ENCODE measurements at regions not wholly inside any gene's neighbourhood (a gene's known extent, or its start where the extent isn't known, plus 50 kb on each side); places are given as distances from the start of the nearest gene placed in this dataset.

DNA sequence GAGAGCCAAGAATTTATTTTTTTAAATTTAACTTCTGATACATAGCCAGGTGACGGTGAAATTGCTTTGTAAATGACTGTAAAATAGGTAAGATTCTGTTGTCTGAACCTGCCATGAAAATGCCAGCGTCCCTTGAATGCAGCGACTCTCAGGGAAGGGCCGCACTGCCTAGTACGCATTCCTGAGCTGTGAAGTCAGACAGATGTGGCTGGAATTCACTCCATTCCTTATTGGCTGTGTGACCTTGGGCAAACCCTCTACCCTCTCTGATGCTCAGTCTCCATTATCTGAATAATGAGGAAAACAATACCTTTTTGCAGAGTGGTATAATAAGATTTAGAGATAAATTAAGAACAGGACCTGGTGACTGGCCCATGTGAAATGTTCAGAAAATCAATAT, 167.1 kb upstream of the DAB1 start:
- TF ChIP-seq POLR2A (IDR thresholded peaks at IDR 0.05) (no peak), POLR2AphosphoS5 (IDR thresholded peaks at IDR 0.05) (no peak)
- TF ChIP-seq, protein P1, sequence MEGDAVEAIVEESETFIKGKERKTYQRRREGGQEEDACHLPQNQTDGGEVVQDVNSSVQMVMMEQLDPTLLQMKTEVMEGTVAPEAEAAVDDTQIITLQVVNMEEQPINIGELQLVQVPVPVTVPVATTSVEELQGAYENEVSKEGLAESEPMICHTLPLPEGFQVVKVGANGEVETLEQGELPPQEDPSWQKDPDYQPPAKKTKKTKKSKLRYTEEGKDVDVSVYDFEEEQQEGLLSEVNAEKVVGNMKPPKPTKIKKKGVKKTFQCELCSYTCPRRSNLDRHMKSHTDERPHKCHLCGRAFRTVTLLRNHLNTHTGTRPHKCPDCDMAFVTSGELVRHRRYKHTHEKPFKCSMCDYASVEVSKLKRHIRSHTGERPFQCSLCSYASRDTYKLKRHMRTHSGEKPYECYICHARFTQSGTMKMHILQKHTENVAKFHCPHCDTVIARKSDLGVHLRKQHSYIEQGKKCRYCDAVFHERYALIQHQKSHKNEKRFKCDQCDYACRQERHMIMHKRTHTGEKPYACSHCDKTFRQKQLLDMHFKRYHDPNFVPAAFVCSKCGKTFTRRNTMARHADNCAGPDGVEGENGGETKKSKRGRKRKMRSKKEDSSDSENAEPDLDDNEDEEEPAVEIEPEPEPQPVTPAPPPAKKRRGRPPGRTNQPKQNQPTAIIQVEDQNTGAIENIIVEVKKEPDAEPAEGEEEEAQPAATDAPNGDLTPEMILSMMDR (IDR thresholded peaks at IDR 0.05 in 8 of 11, conservative IDR thresholded peaks at IDR 0.05 in 3 of 11), result no peak
- 92 to 96% (median 94%) methylated on average over 5 of the region's 5 CpGs for WGBS, 5 donors
- DNase-seq, result no peak

DNA sequence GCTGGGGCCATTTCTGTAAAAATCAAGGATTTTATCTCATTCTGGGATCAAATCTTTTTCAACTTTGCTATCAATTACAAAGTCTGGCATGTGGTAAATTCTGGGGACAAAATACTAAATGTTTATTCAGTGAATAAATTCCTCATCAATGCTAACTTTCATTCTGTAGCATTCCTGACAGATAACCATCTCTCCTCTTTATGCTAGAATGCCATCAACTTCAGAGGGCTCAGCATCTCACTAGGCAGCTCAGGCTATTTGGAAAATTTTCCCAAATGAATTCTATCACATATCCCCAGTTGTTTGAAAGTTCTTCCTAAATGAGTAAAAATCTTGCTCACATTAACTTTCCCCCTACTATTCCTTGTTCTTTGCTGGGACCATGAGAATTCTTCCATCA, 163.0 kb upstream of the DAB1 start:
- no peak overlapping the region for H3K27ac ChIP-seq
- intact Hi-C loops (cut with DNase I; ENCODE audit: low total_unique reads), result no loop called here
- no peaks in the 10 kb centered on the region for H3K36me3 ChIP-seq
- no peak overlapping the region for H3K4me3 ChIP-seq
- DNase-seq, result no peak
- no peaks in the 10 kb centered on the region for H3K27me3 ChIP-seq (replicated peaks in 1 of 7)
- no peak for TF ChIP-seq POLR2AphosphoS5 (IDR thresholded peaks at IDR 0.05)
- TF ChIP-seq POLR2A (IDR thresholded peaks at IDR 0.05), result no peak
- TF ChIP-seq, protein P1 (IDR thresholded peaks at IDR 0.05 in 8 of 11, conservative IDR thresholded peaks at IDR 0.05 in 3 of 11), result no peak
- no peaks in the 10 kb centered on the region for H3K9me3 ChIP-seq
- H3K4me1 ChIP-seq, result no peaks in the 10 kb centered on the region

More for the DNA sequence above, 167.1 kb upstream of the DAB1 start:
- no peaks in the 10 kb centered on the region for H3K36me3 ChIP-seq
- no peak overlapping the region for H3K27ac ChIP-seq
- H3K27me3 ChIP-seq (replicated peaks in 1 of 7), result no peaks in the 10 kb centered on the region
- intact Hi-C loops (cut with DNase I; ENCODE audit: low total_unique reads), result no loop called here
- no peak overlapping the region for H3K4me3 ChIP-seq
- no peaks in the 10 kb centered on the region for H3K9me3 ChIP-seq
- no peaks in the 10 kb centered on the region for H3K4me1 ChIP-seq

DNA sequence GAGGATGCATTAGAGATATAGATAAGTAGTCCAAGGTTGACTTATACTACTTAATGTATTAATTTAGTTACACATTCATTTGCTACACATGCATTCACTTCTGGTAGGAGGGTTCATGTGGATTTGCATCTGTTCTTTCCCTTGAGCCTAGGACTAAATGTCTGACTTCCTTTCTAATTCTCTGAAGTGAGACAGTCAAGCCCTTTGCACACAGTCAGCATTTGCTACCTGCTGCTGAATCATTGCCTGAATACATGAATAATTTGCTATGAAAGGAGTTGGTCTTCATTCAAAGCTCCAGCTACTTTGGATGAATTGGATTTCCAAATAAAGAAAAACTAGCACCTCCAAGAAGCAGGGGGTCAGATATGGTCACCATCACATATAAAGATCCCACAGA, 154.8 kb upstream of the DAB1 start:
- no peaks in the 10 kb centered on the region for H3K9me3 ChIP-seq
- H3K36me3 ChIP-seq, result no peaks in the 10 kb centered on the region
- no peak overlapping the region for H3K27ac ChIP-seq
- no peaks in the 10 kb centered on the region for H3K27me3 ChIP-seq (replicated peaks in 1 of 7)
- no peak overlapping the region for H3K4me3 ChIP-seq
- no peak for DNase-seq
- TF ChIP-seq, protein P1 (IDR thresholded peaks at IDR 0.05 in 8 of 11, conservative IDR thresholded peaks at IDR 0.05 in 3 of 11), result no peak
- TF ChIP-seq POLR2A (IDR thresholded peaks at IDR 0.05), result no peak
- TF ChIP-seq POLR2AphosphoS5 (IDR thresholded peaks at IDR 0.05), result no peak
- intact Hi-C loops (cut with DNase I; ENCODE audit: low total_unique reads), result no loop called here
- no peaks in the 10 kb centered on the region for H3K4me1 ChIP-seq

DNA sequence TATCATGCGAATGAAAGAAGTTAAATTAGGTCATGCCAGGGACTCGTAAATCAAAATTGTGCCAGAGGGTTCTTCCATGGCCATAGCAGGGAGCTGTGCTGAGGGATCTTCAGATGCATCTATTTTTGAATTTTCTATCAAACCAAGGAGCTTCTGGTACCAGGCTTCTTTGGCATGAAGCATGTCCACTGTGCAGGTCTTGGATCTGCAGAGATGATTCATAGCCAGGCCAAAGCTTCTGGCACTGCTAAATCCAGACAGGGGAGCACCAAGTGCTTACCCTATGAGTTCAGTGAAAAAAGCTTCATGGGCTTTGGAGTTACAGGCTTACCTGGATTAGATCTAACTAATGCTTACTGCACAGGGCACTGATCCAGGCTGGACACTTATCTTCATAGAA, 154.2 kb upstream of the DAB1 start:
- Histone ChIP-seq H3K4me3 (no peak overlapping the region), H3K36me3 (no peaks in the 10 kb centered on the region), H3K4me1 (no peaks in the 10 kb centered on the region), H3K9me3 (no peaks in the 10 kb centered on the region), H3K27ac (no peak overlapping the region), H3K27me3 (replicated peaks in 1 of 7) (no peaks in the 10 kb centered on the region)
- intact Hi-C loops (cut with DNase I; ENCODE audit: low total_unique reads), result no loop called here
- no peak for DNase-seq
- WGBS, 5 donors, result 82 to 89% (median 85%) methylated on average over 2 of the region's 2 CpGs
- TF ChIP-seq POLR2AphosphoS5 (IDR thresholded peaks at IDR 0.05), result no peak
- TF ChIP-seq, protein P1 (IDR thresholded peaks at IDR 0.05 in 8 of 11, conservative IDR thresholded peaks at IDR 0.05 in 3 of 11), result no peak
- TF ChIP-seq POLR2A (IDR thresholded peaks at IDR 0.05), result no peak

Data from spleen (tissue), 11 donors.